Activated naive CD4-positive, alpha-beta T cell treated with Interleukin-2 at 50 U/mL for 16 hours (primary cell): ENCODE measurements at regions not wholly inside any gene's neighbourhood (a gene's known extent, or its start where the extent isn't known, plus 50 kb on each side); places are given as distances from the start of the nearest gene placed in this dataset.

Source experiments
- DNase-seq: peaks from one replicate; pipeline ENCODE4 v3.0.0-alpha.2; 2020

DNA sequence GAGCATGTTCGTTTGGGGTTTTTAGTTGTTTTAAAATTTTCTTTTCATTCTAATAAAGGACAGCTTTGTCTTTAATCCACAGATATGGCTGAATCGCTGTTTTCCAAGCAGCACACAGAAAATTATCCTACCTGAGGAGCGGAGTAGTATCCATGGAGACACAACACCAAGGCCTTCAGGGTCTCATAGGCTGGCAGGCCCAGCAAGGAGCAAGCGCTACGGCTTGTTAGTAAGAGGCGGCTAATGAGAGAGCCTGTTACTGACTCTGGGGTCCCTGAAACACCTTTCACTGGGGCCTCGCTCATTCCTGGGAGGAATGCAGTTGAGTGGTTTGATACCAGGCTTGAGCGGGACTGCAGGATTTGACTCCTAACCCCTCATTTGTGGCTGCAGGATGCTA is 303.8 kb upstream of the CDH4 start:
- no peak for DNase-seq

DNA sequence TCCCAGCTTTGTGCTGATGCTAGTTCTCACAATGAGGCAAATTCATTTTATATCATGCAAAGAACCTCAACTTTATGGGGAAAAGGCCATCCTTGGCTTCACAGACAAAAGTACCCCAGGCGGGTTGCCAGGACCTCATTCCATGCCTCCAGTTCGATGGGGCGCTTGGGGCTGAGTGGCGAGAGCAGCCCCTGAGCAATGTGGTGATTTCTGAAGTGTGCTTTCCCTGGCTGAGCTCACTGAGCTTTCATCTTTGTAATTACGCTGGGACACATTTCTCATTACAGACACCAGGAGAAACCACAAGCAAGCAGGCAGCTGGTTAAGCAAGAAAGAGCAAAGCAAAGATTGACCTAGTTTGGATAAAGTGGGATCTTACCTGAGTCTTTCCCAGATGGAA is 301.5 kb upstream of the CDH4 start:
- DNase-seq, result no peak

DNA sequence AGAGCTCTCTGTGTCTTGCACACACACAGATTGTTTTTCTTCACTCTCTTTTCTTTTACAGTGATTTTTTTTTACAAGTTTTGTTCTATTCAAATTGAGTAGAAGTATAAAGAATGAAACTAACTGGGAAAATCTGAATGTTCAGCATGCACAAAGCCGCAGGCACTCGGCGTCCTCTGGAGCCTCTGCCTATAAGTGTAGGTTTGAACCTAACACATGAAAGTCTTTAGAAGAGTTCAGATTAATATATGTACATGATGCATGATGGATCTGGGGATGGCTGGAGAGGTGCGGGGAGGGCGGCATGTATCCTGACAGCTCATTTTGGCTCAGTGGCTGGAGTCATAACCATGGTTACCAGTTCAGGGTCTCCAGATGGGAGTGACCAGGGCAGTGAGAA is 301.1 kb upstream of the CDH4 start:
- DNase-seq, result no peak

DNA sequence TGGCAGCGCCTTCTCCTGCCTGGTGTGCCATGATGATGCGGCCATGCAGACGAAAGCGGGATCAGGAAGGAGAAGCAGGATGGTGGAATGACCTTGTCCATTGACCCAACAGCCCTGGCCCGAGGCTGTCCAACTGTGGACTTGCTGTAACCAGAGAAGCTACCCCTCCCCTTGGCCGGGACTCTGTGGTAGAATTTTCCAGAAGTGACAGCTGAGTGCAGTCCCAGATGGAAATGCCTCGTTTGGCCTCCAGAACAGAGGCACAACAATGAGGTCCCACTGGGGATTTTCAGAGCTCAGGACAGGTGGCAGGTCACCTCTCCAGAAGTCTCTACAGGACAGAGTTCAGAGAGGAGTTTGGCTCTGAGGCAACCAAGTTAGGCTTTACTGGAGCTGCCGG is 299.2 kb upstream of the CDH4 start:
- no peak for DNase-seq

DNA sequence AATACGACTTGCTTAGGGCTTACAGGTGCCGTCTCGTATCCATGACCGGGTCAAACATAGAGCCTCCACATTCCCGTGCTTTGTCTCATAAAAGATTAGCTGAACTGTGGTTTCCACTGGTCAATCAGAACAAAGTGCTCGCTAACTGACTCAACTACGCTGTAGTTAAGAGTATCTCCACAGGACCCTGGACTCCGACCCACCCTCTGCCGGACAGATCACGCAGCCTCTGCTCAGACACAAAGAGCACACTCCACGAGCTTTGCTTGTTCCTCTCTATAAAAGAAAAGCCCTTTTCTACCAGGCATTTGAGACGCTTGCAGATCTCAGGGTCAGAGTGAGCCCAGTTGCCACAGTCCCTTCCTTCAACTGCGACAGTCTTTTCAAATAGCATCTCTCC is 298.7 kb upstream of the CDH4 start:
- no peak for DNase-seq

- DNase-seq, result no peak
These were observed 296.4 kb upstream of the CDH4 start for GRCh38 chr20:60955706-60956105.

- no peak for DNase-seq
These were observed 295.9 kb upstream of the CDH4 start for GRCh38 chr20:60956194-60956593.

DNA sequence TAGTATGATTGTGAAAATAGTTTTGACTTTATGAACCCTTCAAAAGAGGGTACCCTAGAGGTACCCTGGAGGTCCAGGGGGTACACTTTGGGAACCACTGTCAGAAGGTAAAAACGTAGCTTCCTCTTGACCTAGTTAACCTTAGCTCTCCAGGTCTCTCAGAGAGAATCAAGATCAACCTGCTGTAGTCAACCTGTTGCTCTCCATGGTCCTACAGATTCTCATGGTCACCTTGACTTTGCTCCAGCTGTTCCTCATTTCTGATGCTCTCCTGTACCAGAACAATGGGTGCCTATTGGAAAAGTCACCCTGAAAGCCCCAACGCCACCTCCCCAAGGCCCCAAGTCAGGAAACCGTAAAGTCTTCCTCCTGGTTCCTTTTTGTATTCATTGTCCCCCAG is 294.4 kb upstream of the CDH4 start:
- DNase-seq, result no peak

DNA sequence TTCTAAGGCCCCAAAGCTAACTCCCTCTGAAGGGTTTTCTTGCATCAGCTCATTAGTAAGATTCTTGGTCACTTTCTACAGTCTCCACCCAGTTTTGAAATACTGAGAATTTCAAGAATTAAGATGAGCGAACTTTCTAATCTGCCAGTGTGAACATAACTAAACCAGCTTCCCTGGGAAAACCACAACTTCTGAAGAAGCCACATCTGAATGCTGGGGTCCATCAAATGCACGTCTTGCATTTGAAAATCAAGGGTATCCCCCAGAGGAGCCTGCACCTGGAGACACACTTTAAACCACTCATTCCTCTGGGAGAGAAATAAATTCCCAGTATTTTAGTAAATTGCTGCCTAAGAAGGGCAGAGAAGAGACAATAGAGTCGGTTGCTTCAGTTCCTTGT is 292.1 kb upstream of the CDH4 start:
- no peak for DNase-seq

DNA sequence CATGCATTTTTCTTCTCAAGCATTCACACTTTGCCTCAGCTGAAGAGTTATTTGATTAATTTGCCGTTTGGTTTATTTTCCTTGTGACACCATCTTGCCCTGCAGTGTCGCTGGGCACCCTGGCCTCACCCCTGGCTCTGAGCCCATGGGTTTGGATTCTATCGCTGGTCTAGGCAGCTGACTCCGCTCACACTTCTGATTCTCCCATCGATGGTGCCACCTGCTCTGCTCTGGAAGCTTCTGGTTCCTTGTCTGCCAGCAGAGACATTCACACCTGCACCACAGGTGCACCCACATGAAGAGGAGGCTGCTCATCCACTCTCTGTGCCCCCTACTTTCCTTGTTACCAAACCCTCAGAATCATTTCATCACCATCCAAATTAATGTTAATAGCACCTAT is 291.6 kb upstream of the CDH4 start:
- DNase-seq, result no peak

DNA sequence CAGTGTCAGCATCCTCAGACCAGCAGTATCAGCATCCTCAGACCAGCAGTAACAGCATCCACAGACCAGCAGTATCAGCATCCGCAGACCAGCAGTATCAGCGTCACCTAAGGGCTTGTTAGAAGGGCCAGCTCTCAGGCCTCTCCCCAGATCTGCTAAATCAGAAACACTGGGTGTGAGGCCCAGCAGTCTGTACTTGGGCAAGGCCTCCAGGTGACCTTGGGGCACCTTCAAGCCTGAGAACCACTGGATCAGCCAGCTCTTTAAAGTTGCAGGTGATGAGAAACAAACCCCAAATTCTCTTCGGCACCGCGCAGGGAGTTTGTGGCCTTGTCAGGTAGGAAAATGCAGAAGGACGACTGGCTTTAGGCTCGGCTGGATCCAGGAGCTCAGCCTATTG is 290.5 kb upstream of the CDH4 start:
- DNase-seq, result no peak

GRCh38 chr20:60962367-60963045 is 289.6 kb upstream of the CDH4 start:
- DNase-seq, result no peak

GRCh38 chr20:60963146-60963545 is 288.9 kb upstream of the CDH4 start:
- no peak for DNase-seq

DNA sequence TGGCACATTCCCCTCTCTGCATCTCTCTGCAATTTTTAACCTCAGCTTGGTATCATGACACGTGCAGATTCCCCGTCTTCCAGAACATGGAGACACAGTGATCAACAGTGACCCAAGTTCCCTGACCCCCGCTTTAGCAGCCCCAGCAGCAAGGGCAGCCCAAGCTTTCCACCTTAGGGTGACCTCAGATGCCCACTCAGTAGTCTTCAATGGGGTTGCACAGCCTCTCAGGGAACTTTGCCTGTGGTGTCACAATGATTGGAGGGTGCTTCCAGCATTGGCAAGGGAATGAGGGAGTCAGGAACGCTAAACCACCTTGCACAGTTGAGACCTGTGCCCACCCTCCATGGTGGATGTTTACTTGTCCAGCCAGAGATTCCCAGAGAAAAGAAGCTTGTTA is 287.1 kb upstream of the CDH4 start:
- DNase-seq, result no peak

DNA sequence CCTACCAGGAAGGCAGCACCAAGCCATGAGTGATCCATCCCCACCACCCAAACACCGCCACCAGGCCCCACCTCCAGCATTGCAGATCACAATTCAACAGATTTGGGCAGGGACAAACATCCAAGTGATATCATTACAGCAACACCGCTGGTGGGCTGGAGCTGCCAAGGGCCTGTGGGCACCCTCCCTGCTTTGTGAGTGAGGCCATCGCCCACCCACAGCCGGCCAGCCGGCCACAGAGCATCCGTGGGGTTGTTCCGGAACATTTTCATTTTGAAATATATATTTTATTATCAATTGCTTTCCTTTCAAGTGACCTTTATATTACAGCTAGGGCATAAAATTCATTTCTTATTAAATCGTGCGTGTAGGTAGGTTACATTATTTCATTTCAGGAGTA is 286.0 kb upstream of the CDH4 start:
- DNase-seq, result no peak

DNA sequence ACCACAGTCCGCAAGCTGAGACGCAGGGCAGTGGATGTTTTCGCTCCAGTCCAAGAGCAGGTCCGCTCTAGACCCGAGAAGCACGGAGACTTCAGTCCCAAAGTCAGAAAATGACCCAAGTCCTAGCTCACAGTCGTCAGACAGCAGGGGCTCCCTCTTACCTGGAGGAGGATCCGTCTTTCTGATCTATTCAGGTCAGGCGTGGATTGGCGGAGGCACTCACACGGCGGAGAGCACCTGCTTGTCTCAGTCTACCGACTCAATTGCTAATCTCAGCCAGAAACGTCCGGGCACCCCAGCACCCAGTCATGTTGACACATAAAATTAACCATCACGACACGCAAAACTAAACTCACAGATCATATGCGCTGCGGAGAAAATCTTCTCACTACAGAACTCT is 285.3 kb upstream of the CDH4 start:
- no peak for DNase-seq

- DNase-seq, result no peak
These were observed 284.4 kb upstream of the CDH4 start for GRCh38 chr20:60967431-60968316.

- no peak for DNase-seq
These were observed 283.0 kb upstream of the CDH4 start for GRCh38 chr20:60968853-60969720.

- DNase-seq, result no peak
These were observed 281.5 kb upstream of the CDH4 start for GRCh38 chr20:60970601-60971000.

DNA sequence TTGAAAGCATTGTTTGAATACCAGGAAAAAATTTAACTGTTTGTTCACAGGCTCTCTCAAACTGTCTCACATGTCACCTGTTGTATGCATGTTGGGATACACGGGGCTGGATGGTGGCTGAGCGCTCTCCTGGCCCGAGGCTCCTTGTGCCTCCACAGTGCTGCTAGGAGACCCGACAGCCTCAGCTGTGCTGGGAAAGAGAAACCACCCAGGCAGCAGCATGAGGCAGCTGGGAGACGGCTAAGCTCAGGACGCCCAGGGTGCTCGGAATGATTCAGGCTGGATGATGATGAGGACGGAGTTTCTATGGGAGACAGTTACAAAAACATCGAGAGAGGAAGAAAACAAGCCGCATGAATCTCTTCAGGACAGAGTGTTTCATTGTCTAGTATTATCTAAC is 278.0 kb upstream of the CDH4 start:
- no peak for DNase-seq

- DNase-seq, result no peak
These were observed 277.6 kb upstream of the CDH4 start for GRCh38 chr20:60974441-60974945.

GRCh38 chr20:60976139-60976538 is 275.9 kb upstream of the CDH4 start:
- no peak for DNase-seq

DNA sequence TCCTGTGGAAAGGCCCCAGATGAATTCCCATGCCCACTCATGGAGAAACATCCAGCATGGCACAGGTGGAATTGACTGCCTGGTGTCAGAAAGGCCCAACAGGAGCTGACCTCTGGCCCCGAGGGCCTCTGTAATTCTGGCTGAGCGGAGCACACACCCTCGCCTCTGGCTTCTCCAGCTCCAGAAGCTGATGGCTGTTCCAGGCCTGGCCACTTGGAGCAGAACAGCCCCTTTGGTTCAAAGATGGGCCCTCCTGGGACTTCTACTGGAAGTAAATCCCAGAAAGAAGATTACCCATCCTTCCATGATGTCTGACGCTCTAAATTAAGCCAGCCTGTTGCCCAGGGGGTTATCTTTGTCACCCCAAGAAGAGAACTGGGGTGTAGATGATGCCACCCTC is 275.1 kb upstream of the CDH4 start:
- no peak for DNase-seq
